ENCODE measurements at regions not wholly inside any gene's neighbourhood (a gene's known extent, or its start where the extent isn't known, plus 50 kb on each side); places are given as distances from the start of the nearest gene placed in this dataset.

DNA sequence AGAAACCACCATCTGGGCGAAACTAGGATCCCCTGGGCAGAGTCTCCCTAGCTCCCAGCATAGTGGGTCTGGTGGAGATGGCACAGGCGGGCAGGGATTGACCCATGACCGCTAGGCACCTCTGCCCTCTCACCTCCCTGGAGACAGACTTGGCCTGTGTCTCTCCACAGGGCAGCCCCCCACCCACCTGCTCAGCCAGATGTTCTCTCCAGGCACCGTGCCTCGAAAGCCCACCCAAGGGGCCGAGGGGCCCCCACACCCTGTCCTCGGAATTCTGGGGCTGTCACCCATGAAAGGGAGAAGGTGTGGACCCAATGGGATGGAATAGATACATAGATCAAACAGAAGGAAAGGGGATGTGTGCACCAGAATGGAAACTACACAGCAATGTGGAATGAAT lies 229.1 kb upstream of the RTL1 start:
- no peak for DNase-seq (ENCODE audit: low read depth, low spot score)

DNA sequence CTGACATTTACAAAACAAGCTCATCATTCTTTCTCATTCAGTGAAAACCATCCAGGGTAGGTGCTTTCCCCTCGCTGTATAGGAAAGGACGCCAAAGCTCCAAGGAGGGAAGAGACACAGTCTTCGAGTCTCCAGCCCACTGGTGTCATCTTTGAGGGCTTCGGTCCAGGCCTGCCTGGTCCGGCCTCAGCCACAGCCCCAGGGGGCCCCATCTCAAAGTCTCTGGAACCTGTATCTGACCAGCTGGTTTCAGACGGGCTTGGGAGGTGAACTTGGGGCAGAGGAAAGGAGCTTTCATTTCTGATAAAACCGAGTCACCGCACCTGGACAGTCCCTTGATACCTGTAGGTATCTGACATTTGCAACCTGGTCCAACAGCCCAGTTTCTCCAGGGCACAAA lies 229.5 kb upstream of the RTL1 start:
- DNase-seq (ENCODE audit: low read depth, low spot score): no peak

DNA sequence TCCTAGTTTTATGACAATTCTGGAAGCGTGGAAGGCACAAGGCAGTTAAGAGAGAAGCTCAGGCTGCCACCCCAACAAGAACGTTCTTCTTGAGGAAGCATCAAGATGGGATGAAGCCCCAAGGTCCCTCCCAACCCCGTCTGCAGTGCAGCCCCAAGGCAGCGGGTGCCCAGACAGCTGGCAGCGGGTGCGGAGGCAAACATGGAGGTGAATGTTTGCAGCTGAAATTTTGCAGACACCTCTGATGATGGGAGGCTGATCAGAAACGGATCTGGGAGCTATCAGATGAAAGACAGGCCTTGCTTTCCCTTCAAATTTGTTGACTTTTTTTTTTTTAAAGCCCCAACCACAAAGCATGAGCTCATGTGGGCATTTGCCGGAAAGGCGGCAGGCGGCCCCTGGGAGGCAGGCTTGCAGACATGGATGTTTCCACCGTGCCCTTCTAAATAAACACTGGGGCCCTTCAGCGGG lies 230.7 kb upstream of the RTL1 start:
- peak; percentile 13 for DNase-seq (ENCODE audit: low read depth, low spot score)

DNA sequence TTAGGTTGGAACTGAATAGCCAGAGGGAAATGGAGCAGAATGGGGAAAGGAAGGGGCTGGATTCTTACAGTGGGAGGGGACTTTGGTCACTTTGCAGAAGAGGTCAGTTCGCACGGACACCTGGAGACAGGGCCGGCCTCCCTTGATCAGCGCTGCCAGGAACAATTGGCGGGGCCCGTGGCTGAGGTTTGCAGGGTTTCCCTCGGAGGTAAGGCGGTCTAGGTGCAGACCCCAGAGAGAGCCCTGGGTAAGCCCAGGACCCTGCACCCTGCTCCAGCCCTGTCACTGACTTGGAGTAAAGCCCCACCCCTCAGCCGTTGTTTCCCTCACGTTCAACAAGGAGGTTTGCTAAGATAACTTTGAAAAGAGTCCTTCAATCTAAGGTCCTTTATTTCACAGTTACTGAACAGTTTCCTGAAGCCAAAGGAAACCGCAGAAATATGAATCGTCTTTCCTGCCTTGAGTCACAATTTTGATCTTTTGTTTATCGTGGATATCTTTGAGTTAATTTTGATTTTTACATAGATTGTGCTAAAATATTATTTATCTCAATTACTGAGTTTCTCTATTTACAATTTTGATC lies 231.4 kb upstream of the RTL1 start:
- DNase-seq (ENCODE audit: low read depth, low spot score): no peak

DNA sequence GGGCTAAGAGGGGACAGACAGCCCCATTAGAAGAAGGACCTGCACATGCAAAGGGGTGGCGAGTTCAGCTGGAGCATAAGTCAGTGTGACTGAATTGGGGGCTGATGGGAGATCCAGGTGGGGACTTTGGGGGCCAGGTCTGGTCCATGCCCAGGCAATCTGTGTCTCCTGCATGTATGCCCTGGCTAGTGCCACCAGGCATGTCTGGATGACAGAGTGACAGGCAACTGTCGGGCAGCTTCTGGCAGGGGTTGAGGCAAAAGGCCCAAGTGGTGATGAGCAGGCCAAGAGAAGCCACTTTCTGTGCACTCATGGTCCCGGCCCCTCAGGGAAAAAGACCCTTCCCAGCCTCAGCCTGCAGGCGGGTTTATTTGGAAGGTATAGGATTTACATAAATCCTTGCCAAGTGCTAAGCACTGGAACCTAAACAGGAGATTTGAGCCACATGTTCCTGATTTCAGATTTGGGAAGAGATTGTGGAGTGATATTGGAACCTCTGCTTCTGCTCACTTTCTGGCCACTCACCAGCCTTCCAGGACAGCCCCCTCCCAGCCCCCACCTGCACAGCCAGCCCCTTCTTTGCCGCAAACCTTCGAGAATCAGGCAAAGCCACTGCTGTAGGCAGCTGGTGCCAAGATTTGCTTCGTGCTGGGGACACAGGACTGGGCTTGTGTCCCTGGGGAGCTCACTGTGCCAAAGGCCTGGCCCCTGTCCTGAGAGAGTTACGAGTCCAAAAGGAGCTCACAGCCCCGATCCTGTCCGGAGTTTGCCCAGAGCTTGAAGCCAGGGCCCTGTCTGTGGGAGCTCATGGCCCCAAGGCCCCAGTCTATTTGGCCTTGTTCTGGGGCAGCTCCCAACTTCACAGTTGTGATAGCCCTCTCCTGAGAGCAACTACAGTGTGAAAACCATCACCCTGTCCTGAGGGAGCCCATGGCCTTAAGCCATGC lies 232.5 kb upstream of the RTL1 start:
- DNase-seq (ENCODE audit: low read depth, low spot score): no peak

DNA sequence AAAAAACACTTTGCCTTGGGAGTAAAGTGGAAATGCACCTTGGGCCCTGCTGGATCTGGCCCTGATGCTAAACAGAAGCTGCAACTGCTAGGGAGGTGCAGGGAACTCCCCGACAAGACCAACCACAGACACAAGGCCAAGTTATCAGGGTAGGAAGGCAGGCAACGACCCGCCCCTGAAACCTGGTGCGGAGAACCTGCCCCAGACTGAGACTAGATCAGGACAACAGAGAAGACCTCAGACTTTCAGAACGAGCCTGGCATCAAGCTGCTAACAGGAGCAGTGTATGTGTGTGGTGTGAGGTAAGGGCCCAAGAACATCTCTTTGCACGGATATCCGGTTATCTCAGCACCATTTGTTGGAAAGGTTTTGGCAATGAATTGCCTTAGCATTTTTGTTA lies 233.7 kb upstream of the RTL1 start:
- DNase-seq (ENCODE audit: low read depth, low spot score): no peak

DNA sequence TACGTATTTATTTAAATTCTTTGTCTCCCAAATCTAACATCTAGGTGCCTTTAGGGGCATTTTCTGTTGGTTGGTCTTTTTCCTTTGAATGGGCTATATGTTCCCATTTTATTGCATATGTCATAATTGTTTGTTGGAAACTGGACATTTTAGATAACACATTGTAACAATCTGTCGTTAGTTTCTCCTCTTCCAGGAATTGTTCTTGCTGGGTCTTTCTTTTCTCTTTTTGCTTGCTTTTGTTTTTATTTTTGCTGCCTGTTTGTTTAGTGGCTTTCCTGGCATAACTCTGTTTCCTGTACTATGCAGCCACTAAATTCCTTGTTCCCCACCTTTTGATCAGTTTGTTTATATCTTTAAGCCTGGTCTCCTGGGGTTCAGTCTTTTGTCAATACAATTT lies 244.3 kb upstream of the RTL1 start:
- DNase-seq (ENCODE audit: low read depth, low spot score): no peak

DNA sequence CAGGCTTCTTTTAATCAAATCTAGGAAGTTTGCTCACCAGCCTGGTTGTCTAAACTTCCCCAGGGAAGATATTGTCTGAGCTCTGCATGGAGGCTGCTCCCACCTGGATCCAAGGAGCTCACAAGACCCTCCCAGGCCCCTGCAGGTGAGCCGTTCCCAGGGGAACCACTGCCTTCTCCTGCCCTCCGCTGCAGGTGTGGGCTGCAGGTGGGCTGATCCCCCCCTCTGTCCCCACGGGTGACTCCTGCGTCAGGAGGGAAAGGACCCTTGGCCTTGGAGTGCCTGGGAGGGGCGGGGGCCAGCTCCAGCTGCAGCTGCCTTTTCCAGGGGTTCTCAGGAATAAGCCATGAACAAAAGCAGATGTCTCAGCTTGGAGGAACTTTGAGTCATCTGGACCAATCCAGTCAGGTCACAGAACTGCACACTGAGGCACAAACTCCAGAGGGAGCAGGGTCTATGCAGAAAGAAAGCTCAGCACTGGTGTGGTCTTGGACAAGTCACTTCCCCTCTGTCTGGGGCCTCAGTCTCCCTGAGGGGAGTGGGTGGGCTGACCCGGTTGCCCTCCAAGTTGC lies 246.6 kb upstream of the RTL1 start:
- no peak for DNase-seq (ENCODE audit: low read depth, low spot score)

DNA sequence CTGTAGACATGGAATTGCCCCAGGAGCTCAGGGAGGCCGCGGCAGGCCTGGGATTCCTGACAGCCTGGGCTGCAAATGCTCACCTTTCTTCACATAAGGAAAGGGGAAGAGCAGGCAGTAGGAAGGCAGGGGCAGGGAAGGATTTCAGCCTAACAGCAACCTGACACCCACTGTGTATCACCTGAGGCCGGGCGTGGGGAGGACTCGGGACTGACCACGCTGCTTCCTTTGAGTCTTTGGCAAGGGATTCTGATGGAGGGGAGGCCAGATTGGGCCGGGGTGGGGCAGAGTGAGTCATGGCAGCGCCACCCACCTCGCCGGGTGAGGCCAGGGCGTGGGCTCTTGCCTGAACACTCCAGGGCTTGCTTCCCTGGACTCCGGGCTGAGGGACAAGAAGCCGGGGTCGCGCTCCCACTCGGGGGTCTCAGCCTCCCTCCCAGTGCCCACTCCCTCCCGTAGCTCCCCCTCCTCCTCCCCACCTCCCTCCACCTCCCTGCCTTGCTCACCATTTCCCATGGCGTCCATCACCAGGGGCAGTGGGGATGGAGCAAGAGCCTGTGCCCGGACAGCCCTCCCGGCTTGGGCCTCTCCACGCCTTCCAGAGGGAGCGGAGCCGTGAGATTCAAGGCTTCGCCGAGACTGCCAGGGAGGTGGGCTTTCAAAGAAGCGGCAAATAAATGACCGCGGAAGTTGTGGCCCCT lies 247.9 kb upstream of the RTL1 start:
- DNase-seq (ENCODE audit: low read depth, low spot score): no peak

DNA sequence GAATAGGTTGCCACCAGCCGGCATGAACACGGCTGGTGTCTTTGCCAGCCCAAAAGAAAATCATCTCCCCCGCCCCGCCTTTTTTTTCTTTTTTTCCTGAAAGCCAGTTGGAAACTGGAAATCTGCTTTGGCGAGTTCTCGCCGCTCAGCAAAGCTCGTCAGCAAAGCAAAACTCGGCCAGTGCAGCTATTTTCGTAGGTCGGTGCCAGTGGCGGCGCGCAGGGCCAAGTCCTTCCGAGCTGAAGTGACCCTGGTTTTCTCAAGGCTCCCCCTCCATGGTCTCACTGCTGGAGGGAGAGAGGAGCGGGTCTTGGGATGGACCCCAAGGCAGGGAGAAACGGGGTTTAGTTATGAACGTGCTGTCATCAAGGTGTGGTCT lies 248.4 kb upstream of the RTL1 start:
- no peak for DNase-seq (ENCODE audit: low read depth, low spot score)

DNA sequence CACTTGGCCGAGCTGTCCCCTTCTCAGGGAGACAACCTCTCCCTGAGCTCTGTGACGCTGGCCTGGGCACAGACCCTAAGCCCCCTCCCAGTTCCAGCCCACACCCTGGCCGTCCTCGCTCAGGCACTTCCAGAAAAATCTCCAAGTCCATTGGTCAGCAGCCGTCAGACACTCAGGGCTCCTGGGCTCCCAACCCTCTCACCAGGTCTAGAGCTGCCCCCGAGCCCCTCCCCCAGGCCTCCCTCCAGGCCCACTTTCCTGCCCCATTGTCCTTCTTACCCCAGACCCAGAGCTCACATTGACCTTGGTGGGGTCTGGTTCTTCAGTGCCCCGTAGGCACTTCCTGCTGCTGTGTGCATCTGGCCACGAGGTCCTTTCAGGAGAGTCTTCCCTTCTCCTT lies 249.3 kb upstream of the RTL1 start:
- no peak for DNase-seq (ENCODE audit: low read depth, low spot score)

DNA sequence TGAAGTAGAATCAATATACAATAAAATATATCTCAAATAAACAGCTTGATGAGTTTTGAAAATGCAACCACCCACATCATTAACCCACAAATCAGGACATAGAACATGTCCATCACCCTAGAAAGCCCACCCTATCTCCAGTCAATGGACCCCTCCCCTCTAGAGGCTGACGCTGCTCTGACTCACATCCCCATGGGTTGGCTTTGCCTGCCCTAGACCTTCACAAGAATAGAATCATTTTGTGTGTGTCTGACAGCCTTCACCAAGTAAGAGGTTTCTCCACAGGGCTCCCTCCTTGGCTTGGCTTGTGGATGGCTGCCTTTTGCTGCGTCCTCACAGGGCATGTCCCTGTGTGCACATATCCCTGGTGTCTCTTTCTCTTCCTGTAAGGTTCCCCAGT lies 250.2 kb upstream of the RTL1 start:
- no peak for DNase-seq (ENCODE audit: low read depth, low spot score)

DNA sequence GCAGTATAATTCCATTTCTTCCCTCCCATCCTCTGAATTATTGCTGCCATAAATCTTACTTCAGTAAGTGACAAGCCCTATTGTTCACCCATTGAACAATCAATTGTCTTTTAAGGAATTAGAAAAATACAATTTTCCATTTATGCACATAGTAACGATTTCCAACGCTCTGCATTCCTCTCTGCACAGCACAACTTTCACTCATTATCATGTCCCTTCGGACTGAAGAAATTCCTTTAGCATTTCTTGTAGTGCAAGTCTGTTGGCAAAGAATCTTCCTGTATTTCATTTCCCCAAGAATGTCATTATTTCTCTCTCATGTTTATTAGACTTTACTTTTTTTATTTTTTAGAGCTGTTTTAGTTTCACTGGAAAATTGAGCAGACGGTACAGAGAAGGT lies 252.1 kb upstream of the RTL1 start:
- DNase-seq (ENCODE audit: low read depth, low spot score): no peak

DNA sequence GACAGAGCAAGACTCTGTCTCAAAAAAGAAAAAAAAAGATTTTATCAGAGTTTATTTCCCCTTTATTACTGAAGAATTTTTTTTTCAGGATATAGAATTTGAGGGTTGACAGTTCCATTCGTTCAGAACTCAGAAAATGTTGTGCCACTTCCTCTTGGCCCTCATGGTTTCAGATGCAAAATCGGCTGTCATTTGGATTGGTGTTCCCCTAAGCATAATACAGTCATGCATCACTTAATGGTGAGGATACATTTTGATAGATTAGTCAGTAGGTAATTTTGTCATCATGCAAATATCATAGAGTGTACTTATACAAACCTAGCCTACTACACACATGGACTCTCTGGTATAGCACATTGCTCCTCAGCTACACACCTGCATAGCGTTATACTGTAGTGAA lies 263.9 kb upstream of the RTL1 start:
- no peak for DNase-seq (ENCODE audit: low read depth, low spot score)

DNA sequence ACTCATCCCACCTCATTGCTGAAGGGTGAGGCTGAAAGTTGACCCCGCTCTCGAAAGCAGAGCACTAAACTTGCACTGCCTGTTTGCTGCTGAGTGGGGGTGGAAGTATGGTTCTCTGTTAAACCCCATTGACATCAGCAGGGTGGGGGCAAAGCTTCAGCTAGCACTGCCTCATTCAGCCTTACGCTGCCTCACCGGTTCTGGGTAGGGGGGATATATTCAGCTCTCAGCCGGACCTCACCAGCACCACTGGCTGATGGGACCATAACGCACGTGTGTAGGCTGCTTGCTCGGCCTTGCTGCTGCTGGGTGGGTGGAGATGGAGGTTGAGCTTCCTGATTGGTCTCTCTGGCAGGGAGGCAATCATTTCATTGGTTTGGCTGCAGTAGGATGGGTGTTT lies 265.7 kb upstream of the RTL1 start:
- no peak for DNase-seq (ENCODE audit: low read depth, low spot score)

DNA sequence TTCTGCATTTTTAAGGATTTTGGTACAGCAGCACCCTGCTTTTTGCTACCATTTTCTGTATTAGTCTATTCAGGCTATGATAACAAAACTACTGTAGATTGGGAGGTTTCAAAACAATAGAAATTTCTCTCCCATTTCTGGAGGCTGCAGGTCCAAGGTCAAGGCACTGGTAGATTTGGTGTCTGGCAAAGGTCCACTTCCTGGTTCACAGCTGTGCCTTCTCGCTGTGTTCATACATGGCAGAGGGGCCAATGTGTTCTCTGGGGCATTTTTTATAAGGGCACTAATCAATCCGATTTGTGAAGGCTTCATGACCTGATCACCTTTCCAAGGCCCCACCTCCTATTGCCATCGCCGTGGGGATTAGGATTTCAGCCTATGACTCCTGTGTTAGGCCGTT lies 268.1 kb upstream of the RTL1 start:
- DNase-seq (ENCODE audit: low read depth, low spot score): no peak

DNA sequence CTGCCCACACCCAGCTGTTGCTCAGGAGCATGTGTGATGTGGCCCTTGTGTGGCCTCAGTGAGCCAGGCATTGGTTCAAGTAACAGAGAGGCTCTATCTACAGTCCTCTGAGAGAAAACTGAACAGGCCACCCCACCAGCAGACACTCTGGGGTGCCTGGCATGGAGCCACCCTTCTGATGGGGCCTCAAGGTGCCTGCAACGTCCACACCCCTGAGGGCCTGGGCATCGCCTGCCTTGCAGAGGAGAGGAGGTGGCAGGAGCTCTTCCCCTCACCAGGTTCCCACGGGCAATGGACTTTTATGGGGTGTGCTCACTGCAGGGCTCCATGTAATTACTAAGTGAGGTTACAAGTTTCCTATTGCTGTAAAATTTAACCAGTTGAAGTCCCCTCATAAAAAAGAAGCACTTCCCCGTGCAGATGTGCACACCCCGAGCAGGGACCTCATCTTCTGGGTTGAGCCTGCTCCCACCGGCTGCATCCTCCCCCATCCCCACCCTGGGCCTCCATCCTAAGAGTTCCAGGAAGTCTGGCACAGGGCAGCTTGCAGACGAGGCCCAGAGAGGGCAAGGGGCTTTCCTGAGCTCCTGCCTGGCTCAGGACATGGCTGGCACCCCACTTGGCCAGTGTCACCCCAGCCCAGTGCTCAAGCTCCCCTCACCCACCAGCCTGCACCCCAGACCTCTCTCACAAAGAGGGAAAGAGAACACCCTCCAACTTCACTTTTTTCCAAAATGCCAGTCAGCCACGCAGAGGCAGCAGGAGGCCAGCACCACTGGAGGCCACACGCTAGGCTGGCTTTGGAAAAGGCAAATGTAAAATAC lies 270.4 kb upstream of the RTL1 start:
- no peak for DNase-seq (ENCODE audit: low read depth, low spot score)

DNA sequence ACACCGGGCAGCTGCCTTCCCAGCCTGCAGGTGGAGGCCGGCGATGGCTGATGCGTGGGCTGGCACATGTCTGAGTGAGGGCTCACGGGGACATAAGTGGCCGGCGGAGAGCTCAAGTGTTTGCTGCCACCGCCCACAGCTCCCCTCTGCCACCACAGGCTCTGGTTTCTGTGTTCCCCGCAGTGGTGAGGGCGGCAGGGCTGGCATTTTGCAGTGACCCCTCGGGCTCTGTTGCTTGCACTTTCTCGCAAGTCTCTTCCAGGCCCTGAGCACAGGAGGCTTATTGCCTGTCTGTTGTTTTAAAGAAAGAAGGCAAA lies 271.0 kb upstream of the RTL1 start:
- no peak for DNase-seq (ENCODE audit: low read depth, low spot score)

DNA sequence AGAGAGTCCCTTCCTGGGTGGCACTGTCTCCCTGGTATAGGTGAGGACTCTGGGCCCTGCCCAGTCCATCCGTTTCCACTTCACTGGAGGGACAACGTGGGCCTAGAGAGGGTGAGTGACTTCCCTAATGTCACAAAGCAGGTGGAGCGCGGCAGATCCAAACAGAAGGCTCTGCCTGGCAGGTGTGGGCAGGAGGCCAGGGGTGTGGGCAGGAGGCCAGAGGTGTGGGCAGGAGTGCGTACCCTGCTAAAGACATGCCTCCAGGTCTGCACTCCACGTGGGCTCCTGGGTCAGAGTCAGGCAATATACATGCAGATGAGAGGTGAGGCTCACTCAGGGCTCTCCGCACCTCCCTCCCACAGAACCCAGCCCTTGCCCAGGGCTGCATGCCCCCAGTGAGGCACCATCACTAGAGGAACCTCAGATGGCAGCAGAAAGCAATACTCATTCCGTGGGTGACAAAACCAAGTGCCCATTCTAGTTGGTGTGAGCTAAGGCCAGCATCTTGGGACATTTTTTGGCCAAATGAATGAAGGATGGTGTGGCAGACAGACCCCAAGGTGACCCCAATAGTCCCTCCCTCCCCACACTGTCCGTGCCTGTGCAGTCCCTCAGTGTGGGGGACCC lies 271.6 kb upstream of the RTL1 start:
- no peak for DNase-seq (ENCODE audit: low read depth, low spot score)

DNA sequence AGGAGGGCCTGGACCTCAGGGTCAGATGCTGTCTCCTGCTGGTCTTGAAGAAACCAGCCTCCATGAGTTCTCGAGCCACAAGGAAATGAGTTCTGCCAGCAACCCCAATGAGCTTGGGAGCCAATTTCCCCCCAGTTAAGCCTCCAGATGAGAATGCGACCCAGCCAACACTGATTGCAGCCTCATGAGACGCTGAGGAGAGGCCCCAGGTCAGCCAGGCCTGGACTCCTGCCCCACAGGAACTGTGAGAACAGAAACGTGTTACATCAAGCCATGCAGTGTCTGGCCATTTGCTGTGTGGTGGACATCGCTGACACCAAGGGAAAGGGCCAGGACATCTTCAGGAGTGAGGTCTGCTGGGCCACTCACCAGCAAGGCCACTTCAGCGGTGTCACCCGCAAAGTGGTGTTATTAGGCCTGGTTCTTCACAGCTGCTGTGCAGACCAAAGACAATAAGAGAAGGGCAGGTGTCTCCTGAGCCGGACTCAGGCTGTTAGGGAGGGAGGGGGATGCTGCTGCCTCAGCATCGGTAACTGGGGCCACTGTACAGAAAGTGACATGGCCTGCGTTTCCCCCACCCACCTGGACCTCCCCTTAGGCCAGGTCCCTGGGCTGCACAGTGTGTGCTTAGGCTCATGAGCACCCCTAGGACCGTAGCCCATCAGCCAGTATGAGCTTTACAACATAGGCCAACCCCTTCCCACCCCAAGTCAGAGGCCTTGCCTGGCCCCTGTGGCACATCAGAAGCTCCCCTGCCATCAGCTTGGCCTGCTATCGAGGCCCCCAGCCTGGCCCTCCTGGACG lies 272.4 kb upstream of the RTL1 start:
- no peak for DNase-seq (ENCODE audit: low read depth, low spot score)
